Adrenal gland (tissue), 5 donors: ENCODE measurements at regions not wholly inside any gene's neighbourhood (a gene's known extent, or its start where the extent isn't known, plus 50 kb on each side); places are given as distances from the start of the nearest gene placed in this dataset.
"Not testable (repeated sequence)": the region's sequence is repeated elsewhere in the genome, so short reads cannot be mapped to it uniquely, and the experiment has no call there.

Experiments
- POLR2A ChIP-seq, 2 donors: fragments of 450-650 bp; IDR thresholded peaks; one replicate each; pipeline ENCODE4 v1.6.1; 2017; ENCODE audit warnings: antibody characterized with exemption in 2 of 2, mild to moderate bottlenecking in 2 of 2, moderate library complexity in 1 of 2
- TF ChIP-seq, protein P1 (sequence below), 6 experiments: fragments of 450-650 bp in 4 of 6; fragments of 200-600 bp in 2 of 6; sonication (generic) in 1 of 6; IDR thresholded peaks; 1 replicate in 5 of 6; 2 replicates in 1 of 6; pipeline versions ENCODE4 v1.5.1 to v1.8.0; 2016 to 2021; ENCODE audit warnings: antibody characterized with exemption in 6 of 6, mild to moderate bottlenecking in 2 of 6, moderate library complexity in 1 of 6
- donor health status: DM: no; HTN: no; CAD: no.

DNA sequence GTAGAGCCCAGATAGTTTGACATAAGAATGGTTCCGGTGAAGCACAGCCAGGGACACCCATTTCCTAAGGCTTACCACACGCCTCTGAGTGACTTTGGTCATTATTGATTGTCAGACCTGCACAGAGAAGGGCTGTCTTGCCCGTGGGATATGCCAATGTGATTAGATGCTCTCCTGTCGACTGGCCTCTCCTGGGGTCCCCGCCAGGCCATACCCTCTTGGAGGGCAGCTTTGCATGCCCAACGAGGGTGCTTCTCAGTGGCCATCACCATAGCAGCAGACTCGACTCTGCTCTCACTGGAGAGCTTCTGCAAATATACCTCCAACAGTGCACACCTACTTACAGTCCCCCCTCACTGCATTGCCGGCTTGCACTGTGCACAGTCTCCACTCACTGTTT is 648.3 kb upstream of the TPTE start:
- TF ChIP-seq, protein P1, sequence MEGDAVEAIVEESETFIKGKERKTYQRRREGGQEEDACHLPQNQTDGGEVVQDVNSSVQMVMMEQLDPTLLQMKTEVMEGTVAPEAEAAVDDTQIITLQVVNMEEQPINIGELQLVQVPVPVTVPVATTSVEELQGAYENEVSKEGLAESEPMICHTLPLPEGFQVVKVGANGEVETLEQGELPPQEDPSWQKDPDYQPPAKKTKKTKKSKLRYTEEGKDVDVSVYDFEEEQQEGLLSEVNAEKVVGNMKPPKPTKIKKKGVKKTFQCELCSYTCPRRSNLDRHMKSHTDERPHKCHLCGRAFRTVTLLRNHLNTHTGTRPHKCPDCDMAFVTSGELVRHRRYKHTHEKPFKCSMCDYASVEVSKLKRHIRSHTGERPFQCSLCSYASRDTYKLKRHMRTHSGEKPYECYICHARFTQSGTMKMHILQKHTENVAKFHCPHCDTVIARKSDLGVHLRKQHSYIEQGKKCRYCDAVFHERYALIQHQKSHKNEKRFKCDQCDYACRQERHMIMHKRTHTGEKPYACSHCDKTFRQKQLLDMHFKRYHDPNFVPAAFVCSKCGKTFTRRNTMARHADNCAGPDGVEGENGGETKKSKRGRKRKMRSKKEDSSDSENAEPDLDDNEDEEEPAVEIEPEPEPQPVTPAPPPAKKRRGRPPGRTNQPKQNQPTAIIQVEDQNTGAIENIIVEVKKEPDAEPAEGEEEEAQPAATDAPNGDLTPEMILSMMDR (IDR thresholded peaks at IDR 0.05): not testable (repeated sequence)
- not testable (repeated sequence) for TF ChIP-seq POLR2A (IDR thresholded peaks at IDR 0.05)
